ENCODE measurements at regions not wholly inside any gene's neighbourhood (a gene's known extent, or its start where the extent isn't known, plus 50 kb on each side); places are given as distances from the start of the nearest gene placed in this dataset.

DNA sequence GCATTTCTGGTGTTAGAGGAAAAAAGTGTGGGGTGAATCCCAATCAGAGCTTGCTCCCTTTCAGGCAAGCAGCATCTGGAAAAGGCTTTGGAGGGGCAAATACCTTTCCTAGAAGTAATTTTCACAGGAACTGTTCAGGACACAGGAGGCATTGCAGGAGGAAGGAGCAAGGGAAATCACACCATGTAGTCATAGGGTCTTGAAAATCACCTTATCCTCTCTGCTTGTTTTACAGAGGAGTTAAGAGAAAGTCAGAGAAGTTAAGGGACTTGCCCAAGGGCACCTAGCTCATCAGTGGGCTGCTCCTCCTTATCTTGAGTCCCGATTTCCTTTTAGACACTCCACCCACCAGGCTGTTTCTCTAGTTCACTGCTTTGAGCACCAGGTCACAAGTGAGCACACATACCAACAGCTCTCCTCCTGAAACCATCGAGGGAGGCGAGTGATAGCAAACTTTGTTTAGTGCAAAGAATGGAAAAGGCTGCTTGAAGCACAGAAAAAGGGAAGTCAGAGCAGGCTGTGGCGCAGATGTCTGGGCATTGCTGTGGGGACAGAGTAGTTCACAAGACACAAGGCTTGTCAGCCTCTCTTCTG is 89.2 kb upstream of the CXCR4 start:
- H3K4me3 ChIP-seq (replicated peaks in 1 of 4; ENCODE audit: control extremely low read depth in 1 of 4, insufficient read depth in 1 of 4, low read depth in 3 of 4, low read length in 4 of 4), result no peak overlapping the region
- no peak overlapping the region for H3K4me2 ChIP-seq (ENCODE audit: extremely low read depth, insufficient read depth, low read length)

DNA sequence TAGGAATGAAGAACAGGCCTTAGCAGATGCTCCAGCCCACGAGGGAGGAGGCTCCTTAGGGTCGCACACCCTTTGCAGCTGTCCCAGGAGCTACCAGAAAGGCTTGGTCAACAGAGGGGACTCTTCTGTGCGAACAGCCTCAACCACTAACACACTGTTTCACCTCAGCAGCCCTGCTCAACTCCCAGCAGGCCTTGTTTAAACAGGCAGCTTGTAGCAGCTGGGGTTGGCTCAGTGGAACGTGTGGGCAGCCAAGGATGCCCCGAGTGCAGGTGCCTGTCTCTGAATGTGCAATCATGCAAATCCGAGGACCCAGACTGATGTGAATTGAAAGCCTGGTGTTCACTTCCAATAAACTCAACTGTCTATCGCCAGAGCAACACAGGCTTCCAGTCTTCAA is 88.7 kb upstream of the CXCR4 start:
- TF ChIP-seq, protein P1, sequence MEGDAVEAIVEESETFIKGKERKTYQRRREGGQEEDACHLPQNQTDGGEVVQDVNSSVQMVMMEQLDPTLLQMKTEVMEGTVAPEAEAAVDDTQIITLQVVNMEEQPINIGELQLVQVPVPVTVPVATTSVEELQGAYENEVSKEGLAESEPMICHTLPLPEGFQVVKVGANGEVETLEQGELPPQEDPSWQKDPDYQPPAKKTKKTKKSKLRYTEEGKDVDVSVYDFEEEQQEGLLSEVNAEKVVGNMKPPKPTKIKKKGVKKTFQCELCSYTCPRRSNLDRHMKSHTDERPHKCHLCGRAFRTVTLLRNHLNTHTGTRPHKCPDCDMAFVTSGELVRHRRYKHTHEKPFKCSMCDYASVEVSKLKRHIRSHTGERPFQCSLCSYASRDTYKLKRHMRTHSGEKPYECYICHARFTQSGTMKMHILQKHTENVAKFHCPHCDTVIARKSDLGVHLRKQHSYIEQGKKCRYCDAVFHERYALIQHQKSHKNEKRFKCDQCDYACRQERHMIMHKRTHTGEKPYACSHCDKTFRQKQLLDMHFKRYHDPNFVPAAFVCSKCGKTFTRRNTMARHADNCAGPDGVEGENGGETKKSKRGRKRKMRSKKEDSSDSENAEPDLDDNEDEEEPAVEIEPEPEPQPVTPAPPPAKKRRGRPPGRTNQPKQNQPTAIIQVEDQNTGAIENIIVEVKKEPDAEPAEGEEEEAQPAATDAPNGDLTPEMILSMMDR (conservative IDR thresholded peaks at IDR 0.05 in 1 of 2, IDR thresholded peaks at IDR 0.05 in 1 of 2; ENCODE audit: low read depth in 1 of 2, low read length in 2 of 2), result no peak
- TF ChIP-seq EZH2 (IDR thresholded peaks at IDR 0.05; ENCODE audit: low read length, missing control alignments), result no peak

More for the DNA sequence above, 89.2 kb upstream of the CXCR4 start:
- no peak for TF ChIP-seq EZH2 (IDR thresholded peaks at IDR 0.05; ENCODE audit: low read length, missing control alignments)
- TF ChIP-seq, protein P1 (conservative IDR thresholded peaks at IDR 0.05 in 1 of 2, IDR thresholded peaks at IDR 0.05 in 1 of 2; ENCODE audit: low read depth in 1 of 2, low read length in 2 of 2), result no peak
- H2AFZ ChIP-seq (ENCODE audit: low read length), result no peak overlapping the region
- DNase-seq (ENCODE audit: low read depth in 2 of 2), result no peak
- no peaks in the 10 kb centered on the region for H3K79me2 ChIP-seq (ENCODE audit: control insufficient read depth, insufficient read depth, low read length)
- H3K9ac ChIP-seq (ENCODE audit: insufficient read depth, low read length), result no peak overlapping the region
- no peaks in the 10 kb centered on the region for H3K9me3 ChIP-seq (ENCODE audit: control insufficient read depth, insufficient read depth, low read depth, low read length)
- no peaks in the 10 kb centered on the region for H3K36me3 ChIP-seq (ENCODE audit: control insufficient read depth, insufficient read depth, low read length)
- no peaks in the 10 kb centered on the region for H3K27me3 ChIP-seq (ENCODE audit: control insufficient read depth, insufficient read depth, low read length)
- no peaks in the 10 kb centered on the region for H3K4me1 ChIP-seq (ENCODE audit: control insufficient read depth, extremely low read depth, insufficient read depth, low read length)
- H4K20me1 ChIP-seq (ENCODE audit: control insufficient read depth, extremely low read depth, insufficient read depth, low read length), result no peaks in the 10 kb centered on the region
- no peak overlapping the region for H3K27ac ChIP-seq (ENCODE audit: insufficient read depth, low read length)

DNA sequence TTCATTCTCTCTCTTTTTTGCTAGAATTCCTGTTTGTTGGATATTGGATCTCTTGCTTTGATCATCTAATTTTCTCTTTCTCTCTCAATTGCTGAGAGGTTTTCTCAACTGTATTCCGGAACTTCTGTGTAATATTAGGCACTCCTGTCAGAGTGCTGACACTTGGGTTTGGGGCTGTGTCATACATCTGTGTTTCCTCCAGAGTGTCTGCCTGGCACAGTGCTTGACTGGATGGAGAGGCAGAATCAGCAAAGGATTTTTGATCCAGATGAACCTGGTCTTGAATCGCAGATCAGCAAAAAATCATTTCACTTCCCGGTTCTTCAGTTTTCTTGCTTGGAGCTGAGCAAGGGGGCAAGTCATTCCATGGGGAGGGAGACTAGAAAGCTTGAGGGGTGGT is 87.7 kb upstream of the CXCR4 start:
- no peak overlapping the region for H3K9ac ChIP-seq (ENCODE audit: insufficient read depth, low read length)
- H4K20me1 ChIP-seq (ENCODE audit: control insufficient read depth, extremely low read depth, insufficient read depth, low read length), result no peaks in the 10 kb centered on the region
- no peaks in the 10 kb centered on the region for H3K79me2 ChIP-seq (ENCODE audit: control insufficient read depth, insufficient read depth, low read length)
- H2AFZ ChIP-seq (ENCODE audit: low read length), result no peak overlapping the region
- H3K27ac ChIP-seq (ENCODE audit: insufficient read depth, low read length), result no peak overlapping the region
- no peak overlapping the region for H3K4me2 ChIP-seq (ENCODE audit: extremely low read depth, insufficient read depth, low read length)
- TF ChIP-seq, protein P1 (conservative IDR thresholded peaks at IDR 0.05 in 1 of 2, IDR thresholded peaks at IDR 0.05 in 1 of 2; ENCODE audit: low read depth in 1 of 2, low read length in 2 of 2), result no peak
- TF ChIP-seq EZH2 (IDR thresholded peaks at IDR 0.05; ENCODE audit: low read length, missing control alignments), result no peak
- no peaks in the 10 kb centered on the region for H3K4me1 ChIP-seq (ENCODE audit: control insufficient read depth, extremely low read depth, insufficient read depth, low read length)
- no peak for DNase-seq (ENCODE audit: low read depth in 2 of 2)
- H3K9me3 ChIP-seq (ENCODE audit: control insufficient read depth, insufficient read depth, low read depth, low read length), result no peaks in the 10 kb centered on the region
- no peaks in the 10 kb centered on the region for H3K27me3 ChIP-seq (ENCODE audit: control insufficient read depth, insufficient read depth, low read length)
- H3K36me3 ChIP-seq (ENCODE audit: control insufficient read depth, insufficient read depth, low read length), result no peaks in the 10 kb centered on the region
- no peak overlapping the region for H3K4me3 ChIP-seq (replicated peaks in 1 of 4; ENCODE audit: control extremely low read depth in 1 of 4, insufficient read depth in 1 of 4, low read depth in 3 of 4, low read length in 4 of 4)

More for the DNA sequence above, 88.7 kb upstream of the CXCR4 start:
- Histone ChIP-seq H3K9ac (ENCODE audit: insufficient read depth, low read length) (no peak overlapping the region), H3K4me1 (ENCODE audit: control insufficient read depth, extremely low read depth, insufficient read depth, low read length) (no peaks in the 10 kb centered on the region), H2AFZ (ENCODE audit: low read length) (no peak overlapping the region), H3K4me2 (ENCODE audit: extremely low read depth, insufficient read depth, low read length) (no peak overlapping the region), H3K9me3 (ENCODE audit: control insufficient read depth, insufficient read depth, low read depth, low read length) (no peaks in the 10 kb centered on the region), H4K20me1 (ENCODE audit: control insufficient read depth, extremely low read depth, insufficient read depth, low read length) (no peaks in the 10 kb centered on the region), H3K27ac (ENCODE audit: insufficient read depth, low read length) (no peak overlapping the region), H3K36me3 (ENCODE audit: control insufficient read depth, insufficient read depth, low read length) (no peaks in the 10 kb centered on the region), H3K4me3 (replicated peaks in 1 of 4; ENCODE audit: control extremely low read depth in 1 of 4, insufficient read depth in 1 of 4, low read depth in 3 of 4, low read length in 4 of 4) (no peak overlapping the region), H3K27me3 (ENCODE audit: control insufficient read depth, insufficient read depth, low read length) (no peaks in the 10 kb centered on the region), H3K79me2 (ENCODE audit: control insufficient read depth, insufficient read depth, low read length) (no peaks in the 10 kb centered on the region)
- no peak for DNase-seq (ENCODE audit: low read depth in 2 of 2)
